Kasumi-1 (cell line): ENCODE measurements at regions not wholly inside any gene's neighbourhood (a gene's known extent, or its start where the extent isn't known, plus 50 kb on each side); places are given as distances from the start of the nearest gene placed in this dataset.

ENCODE experiments used
- DNase-seq, 2 experiments: peaks; one replicate each; lab custom pipeline; 2025; lab: John Stamatoyannopoulos, UW

DNA sequence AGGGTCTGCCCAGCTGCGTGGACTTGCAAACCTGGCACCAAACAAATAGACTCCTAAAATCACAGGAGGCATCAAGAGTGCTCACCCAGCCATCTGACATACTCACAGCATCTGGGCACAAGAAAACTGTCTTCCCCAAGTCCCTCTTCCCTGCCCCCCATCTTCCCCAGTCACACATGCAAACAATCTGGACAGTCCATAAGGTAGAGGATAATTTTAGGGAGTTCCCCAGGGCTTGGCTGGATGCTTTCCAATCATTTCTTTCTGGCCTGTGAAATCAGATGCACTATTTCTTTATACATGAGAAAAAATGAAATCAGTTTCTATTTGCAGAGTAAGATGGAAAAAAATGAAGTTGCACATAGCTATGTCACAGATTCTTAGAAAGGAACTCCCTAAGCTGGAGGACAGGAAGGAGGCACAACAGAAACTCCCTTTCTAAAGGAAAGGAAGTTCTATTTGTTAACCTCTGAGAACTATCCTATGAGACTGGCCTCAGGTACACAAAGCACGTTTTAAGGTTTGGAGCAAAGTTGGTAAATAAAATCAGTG is 342.3 kb downstream of the HNRNPD start:
- no peak for DNase-seq

DNA sequence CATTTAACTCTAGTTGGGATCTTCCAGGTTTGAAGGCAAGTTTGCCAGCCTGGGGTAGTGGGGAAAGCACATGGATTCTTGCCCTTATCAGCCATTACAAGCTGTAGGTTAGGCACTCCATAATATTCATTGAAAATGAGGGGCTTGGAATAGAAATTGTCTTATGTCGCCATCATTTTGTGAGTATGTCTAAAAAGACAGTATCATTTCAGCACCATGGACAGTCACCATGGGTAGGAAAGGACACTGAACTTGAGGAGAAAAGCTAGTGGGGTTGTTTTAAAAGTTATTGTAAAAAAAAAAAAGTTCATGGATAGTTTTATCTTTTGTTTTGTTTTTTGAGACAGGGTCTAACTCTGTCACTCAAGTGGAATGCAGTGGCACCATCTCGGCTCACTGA is 356.1 kb downstream of the HNRNPD start:
- peak; percentile 50 to 68 for DNase-seq

DNA sequence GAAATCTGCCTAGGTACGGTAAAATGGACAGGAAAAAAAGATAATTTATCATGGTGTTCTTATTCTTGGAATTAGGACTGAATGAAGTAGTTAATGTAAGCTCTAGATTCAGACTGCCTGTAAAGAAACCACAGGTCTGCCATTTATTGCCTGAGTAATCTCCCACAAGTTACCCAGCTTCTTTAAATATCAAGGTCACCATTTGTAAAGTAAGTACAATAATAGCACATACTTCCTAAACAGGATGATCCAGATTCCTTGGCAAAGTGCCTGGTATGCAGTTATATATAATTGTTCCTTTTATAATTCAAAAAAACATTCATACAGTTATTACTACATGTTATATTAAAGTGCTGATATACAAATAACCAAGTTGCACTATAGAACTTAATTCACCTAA is 368.6 kb downstream of the HNRNPD start:
- DNase-seq = no peak

DNA sequence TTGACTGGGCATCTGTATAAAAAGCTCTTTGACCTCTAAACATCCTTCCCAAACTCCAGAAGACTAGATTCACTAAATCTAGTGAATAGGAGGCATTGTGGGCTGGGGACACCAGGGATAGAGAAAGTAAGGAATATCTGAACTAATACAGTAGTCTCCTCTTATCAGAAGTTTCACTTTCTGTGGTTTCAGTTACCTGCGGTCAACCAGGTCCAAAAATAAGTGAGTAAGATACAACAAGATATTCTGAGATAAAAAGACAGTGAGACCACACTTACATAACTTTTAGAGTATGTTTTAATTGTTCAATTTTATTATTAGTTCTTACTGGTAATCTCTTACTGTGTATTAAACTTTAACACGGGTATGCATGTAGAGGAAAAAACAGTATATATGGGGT is 376.5 kb downstream of the HNRNPD start:
- DNase-seq = no peak

DNA sequence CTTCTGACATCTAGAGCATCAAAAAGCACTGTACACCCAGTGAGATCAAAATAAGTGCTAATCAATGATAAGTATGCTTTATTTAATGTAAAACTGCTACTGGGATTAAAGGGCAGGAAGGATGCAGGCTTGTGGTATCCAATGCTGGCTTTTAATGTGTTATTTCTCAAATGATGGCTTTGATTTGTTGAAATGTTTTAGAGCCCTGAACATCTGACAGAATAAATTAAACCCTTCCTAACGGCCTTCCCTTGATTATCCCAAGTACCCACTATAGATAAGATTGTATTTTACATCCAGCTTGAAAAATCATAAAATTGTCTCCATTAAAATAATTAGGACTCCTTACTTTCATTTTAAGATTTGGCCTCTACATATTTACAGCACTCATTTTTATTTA is 382.9 kb downstream of the HNRNPD start:
- no peak for DNase-seq

DNA sequence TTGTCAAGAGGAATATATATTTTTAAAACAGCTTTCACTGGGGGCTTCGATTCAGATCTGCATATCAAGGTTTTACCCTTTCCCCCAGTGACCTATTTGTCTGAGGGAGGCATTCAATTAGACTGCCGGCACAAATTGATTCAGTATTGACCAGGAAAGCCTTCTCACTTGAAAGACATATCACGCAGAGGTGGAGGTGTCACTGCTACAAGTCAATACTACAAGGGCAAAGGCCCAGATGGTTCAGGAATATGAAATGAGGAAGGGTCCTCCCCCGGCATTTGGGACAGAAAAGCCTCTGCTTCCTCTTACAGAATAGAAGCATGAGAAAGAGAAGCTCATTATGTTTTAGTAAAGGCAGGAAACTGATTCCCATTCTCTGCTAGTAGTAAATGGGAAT is 383.6 kb downstream of the HNRNPD start:
- no peak for DNase-seq

DNA sequence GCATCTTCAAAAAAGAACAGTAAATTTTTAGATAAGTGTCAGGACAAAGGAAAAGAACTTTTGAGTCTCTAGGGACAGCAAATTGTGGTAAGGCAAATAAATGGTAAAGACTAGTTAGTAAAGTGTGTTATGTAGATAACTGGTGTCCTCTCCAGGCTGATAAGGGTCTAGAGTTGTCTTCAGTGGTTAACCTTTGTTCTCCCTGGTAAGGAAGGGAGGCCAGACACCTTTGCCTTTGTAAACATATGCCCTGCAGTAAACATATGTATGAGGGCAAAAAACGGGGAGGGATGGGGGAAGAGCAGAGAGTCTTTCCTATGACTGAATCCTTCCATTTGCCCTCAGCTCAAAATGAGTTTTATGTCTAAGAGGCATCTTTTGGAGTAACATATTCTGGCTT is 384.6 kb downstream of the HNRNPD start:
- no peak for DNase-seq

DNA sequence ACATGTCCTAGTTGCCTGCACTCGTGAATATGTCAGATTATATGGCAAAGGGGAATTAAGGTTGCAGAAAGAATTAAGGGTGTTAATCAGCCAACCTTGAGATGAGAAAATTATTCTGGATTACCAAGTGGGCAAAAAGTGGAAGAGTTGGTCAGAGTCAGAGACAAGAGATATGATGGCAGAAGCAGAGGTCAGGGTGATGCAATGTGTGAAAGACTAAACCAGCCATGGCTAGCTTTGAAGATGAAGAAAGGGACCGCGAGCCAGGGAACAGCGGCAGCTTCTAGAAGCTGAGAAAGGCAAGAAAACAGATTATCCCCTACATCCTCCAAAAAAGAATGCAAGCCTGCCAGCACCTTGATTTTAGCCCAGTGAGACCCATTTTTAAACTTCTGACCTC is 385.6 kb downstream of the HNRNPD start:
- DNase-seq = no peak

DNA sequence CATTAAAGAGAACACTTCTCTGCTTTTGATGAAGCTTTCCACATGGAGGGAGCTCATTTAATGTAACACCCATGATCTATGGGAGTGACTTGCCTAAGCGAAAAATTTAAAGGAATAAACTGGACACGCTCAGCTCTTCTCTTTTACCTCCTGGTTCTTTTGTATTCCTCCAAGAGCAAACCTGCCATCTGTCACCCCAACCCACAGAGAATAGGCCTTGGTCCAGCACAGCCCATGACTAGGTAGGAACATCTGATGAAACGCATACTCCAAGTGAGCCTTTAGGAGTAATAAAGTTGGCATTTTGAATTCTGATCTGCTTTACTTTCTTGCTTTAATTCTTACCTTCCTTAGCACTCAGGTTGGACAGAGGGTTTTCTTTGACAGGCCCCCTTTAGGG is 389.0 kb downstream of the HNRNPD start:
- DNase-seq = no peak

DNA sequence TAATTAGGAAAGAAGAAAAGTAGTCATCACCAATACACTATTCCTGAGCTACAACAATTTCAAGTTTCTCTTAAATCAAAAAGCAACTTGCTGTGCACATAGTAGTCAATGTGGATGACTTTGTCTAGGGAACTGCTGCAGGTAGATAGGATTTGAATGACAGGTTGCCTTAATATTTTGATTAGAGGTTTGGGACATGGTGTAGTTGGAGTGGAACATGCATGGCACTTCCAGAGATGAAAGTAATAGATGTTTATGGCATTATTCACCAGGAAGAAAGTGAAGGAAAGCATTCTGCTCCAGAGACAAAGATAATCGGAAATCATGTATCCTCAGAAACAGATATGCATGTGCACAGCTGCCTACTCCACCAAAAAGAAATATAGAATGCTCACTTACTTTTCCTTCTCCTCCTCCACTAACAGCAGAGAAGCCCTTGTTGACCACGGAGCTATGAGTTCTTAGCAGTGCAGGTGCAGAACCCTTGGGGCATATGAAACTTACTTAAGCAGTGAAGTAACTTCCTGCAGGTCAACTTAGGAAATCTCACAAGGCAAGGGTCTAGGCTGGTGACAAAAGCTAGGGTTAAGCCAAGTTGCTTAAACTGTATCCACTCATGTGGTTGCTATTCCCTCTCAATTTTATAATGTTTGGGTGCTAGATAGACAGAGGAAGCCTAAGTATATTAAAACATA is 390.8 kb downstream of the HNRNPD start:
- DNase-seq = no peak

DNA sequence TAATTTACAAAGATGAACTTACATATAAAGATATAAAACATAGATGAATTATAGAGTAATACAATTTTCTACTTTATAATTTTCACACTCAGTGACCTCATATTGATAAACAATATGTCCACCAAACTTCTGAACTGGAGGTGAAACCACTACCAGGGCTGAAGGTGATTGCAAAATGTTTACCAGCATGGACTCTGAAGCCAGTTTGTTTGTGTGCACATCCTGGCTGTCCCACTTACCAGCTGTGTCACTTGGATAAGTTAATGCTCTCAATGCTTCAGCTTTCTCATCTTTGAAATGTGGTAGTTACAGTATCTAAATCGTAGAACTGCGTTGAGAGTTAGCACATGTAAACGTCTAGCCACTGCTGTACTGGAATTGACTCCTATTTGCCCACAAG is 392.6 kb downstream of the HNRNPD start:
- no peak for DNase-seq

DNA sequence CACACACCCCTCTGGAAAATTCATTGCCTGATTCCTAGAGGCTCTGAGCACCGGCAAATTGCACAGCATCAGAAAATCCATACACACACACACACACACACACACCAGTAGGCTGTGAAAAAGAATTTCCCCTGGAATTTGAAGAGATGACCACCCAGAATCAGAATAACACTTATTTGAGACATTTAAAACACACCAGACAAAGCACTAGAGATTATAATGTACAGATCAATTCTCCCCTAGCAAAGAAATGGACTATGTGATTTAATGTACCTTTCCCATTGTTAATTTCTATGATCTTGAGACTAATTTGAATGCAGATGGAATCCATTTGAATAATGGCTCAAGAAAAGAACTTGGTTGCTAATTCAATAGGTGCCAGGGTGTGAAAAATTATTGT is 399.3 kb downstream of the HNRNPD start:
- no peak for DNase-seq

DNA sequence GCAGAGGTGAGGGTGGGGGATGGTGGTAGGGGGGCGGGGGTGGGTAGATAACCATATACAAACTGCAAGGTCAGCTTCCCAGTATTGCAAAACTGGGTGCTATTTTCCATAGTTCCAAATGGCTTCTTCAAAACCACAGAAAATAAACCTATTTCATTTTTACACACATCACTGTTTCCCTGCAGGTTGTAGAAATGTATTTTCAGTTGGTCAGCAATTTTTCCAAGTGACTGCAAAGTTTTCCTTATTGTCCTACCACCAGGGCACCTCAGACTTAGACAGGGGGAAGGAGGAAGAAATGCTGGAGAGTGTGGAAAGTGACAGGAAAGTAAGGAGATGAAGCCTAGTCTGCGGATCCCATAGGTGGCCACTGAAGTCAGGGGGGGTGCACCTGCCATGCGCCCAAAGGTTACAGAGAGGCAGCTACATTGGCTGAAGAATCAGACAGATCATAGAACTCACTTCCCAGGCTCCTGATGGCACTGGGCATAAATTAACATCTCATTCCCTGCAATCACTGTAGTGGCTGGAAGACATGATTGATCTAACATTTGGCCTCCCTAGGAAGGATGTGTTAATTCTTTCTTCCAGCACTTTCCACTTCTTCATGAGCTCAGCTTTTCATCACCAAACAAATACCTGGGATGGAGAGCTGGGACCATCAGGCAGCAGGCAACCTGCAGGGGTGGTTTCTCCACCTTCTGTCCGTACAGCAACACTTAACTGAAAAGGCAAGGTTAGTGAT is 402.0 kb downstream of the HNRNPD start:
- DNase-seq = no peak

DNA sequence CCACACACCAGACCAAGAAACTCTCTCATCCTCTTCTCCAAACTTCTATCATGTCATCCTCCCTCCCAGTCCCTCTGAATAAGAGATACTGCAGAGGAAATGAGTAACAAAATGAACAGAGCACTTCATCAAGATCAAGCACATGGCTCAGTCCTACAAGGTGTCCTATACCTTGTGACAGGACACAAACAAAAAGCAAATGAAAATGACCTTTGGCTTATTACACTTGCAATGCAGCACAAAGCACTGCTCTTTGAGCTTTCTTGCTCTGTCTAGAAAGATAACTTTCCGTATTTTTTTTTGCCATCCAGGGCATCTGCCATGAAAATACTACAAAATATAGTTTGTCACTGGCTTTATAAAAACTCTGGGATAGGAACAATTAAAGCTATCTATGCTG is 402.7 kb downstream of the HNRNPD start:
- no peak for DNase-seq

DNA sequence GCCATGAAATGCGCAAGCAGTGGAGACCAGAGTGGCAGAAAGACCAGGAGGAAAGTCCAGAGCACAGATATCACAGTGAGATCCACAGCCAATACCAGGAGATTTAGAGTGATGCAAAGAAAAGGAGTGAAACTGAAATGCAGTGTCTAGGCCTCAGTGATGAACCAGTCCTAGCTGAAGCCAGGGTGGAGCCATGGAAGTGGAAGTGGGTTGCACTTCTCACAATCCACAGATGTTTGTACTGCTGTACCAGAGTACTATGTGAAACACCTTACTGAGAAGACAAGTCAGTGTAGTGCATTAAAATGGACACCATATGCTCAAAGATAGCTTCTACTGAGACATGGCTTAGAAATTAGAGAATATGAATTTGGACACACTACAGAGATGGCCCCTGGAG is 403.3 kb downstream of the HNRNPD start:
- no peak for DNase-seq

DNA sequence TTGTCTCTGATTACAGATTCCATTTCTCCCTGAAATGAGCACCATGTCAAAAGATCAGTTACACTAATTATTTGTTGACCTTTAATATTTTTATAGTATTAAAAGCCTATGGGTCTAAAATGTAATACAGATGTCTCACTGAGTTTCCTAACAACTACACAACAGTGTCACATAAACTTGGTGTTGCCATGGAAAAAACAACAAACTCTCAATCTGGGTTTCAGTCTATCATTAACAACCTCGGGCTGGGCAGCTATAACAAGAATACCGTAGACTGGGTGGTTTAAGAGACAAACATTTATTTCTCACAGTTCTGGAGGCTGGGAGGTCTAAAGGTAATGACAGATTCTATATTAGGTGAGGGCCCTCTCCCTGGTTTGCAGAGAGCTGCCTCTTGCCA is 407.1 kb downstream of the HNRNPD start:
- DNase-seq = no peak

DNA sequence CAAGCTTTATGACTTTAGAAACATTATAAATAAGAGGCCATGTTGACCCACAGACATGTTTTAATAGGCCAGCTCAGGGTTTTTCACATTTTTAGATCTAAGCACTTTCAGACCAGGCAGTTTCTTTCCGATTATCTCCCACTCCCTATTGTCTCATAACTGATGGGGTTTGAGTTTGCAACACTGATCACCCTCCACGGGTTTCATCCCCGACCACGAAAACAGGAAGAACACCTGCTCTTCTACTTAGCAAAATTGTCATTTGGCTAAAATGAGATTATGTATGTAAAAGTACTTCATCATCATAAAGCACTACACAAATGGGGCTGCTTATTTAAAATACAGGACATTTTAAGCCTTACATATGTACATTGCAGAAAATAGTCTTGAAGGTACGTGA is 407.9 kb downstream of the HNRNPD start:
- DNase-seq = no peak

DNA sequence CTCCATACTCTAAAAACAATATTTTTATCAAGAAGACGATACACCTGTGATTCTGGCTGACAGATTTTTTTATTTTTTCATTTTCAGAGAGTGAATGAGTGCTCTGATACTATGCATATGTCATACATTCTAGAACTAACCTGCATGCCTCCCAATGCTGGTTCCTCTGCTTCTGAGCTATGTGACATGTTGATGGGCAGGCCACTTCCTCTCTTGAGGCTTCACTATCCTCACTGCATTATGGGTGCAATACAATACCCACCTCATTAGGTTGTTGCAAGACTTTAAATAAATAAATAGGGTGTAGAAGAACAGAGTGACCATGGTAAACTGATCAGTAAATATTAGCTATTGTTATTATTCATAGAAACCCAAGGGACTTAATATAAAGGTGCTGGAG is 408.3 kb downstream of the HNRNPD start:
- no peak for DNase-seq

DNA sequence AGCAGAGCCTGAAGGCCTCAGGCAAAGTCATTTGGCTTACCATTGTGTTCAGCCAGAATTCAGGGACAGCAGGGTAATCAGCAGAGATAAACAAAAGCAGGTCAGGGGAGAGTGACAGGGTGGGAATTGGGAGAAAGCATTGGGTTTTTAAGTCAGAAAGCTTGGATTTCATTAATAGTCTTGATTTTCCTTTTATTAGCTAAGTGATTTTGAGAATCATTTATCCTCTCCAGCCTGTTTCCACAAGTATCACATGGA is 410.1 kb downstream of the HNRNPD start:
- no peak for DNase-seq

DNA sequence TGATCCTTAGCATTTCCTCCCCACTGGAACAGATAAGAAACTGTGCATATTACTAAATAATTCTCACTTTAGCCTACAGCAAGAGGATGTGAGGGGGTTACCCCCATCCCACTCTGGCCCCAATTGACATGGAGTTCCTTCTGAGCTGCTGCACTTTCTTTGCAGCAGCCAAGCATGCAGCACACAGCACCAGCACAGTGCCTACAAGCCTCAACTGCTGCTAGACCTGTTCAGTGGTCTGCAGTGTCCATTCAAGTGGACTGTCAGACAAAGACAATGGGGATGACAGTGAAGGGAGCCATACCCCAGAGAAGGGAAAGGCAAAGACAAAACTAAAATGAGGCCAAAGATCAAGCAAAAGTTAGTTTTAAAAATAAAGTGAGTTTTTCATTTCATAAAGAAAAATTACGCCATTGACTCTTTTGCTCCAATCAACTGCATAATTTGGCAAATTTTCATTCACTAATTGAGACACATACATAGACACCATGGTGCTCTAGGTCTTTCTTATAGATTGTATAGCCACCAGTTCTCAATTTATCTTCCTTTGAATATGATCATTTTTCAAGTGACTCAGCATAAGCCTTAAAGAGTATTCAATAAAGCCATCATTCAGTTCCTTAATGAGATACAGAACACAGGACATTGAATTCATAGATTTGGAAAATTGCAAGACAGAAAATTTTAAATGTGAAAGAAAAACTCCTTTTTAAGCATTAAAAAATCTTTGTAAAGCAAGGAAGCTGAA is 410.6 kb downstream of the HNRNPD start:
- DNase-seq = no peak

DNA sequence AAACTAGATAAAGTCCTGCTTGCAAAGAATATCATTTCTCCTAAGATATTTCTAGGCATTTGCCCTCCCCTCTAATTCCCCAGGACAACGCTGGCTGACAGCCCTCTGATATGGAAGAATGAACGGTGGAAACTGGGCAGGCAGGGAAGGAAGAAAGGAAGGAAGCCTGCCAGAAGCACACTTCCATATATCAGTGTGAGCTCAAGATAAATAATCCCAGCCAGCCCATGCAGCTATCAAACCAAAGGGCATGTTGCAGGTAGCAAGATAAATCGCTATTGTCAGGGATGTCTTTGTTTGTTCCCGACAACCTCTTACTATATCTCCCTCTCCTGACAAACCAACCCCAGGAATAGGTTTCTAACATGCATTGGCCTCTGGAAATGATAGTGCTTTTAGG is 412.8 kb downstream of the HNRNPD start:
- DNase-seq = no peak

DNA sequence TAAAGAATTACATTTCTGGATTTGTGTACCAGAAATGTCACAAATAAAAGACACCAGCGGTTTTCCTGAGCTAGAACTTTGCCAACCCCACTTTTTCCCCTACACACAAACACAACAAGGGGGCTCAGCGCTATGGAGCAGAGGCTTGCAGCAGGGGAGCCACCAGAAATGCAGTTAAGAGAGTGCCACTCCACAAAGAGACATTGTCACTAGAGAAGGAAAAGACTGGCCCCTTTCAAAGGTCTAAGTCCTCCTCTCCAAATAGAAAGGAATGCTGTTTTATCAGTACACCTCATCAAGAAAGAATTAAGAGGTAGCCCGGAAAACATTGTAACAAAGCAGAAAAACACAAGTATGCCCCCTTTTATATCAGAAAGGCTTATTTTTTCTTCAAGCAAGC is 419.5 kb downstream of the HNRNPD start:
- DNase-seq = no peak

DNA sequence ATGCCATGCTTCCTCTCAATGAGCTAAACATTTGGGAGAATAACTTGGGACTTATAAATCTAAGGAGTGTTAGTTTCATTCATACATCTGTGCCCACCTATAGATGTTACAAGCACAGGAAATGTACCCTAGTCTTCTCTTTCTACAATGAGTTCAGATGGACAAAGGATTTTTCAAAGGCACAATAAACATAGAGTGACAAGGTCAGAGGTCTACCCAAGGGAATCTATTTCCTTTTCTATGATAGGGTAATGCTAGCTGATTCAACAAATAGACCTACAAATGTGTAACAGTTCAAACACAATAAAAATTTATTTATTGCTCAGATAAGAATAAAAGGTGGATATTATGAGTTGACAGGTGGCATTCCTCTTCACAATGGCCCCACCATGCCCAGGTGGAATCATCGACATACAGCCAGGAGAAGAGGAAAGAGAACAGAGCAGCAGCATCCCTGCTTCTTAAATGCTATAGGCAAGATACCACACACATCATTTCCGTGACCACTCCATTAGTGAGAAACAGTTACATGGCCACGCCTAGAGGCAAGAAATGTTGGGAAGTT is 421.8 kb downstream of the HNRNPD start:
- no peak for DNase-seq
